GM12875 (cell line): ENCODE measurements at regions not wholly inside any gene's neighbourhood (a gene's known extent, or its start where the extent isn't known, plus 50 kb on each side); places are given as distances from the start of the nearest gene placed in this dataset.

ENCODE experiments used
- H3K4me3 ChIP-seq: one replicate; pipeline ENCODE4 v1.5.1; 2011; ENCODE audit warnings: low read depth, low read length, control low read depth
- TF ChIP-seq, protein P1 (sequence below): IDR thresholded peaks from 2 replicates; pipeline ENCODE4 v1.5.1; 2011; ENCODE audit warnings: low read depth, mild to moderate bottlenecking, control low read depth, inconsistent platforms, low read length, moderate library complexity, borderline replicate concordance; ENCODE audit not compliant: insufficient read depth

DNA sequence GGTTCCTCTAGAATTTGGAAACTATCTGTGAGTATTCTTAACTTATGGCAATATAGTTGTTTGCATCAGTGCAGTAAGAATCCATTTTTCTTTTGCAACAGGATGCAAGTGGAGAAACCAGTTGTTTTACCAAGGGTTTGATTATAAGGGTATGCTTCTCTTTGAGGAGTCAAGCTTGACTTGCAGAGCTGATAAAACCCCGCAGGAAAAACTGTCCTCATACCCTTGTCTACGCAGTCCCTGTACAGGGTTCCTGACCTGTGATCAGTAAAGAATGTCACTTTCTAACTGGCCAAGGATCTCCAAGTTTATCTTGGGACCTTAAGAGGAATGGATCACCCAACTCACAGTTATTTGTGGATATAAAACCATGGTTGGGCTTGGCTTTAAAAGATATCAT lies 161.1 kb upstream of the OLIG3 start:
- H3K4me3 ChIP-seq, result no peak overlapping the region
- TF ChIP-seq, protein P1, sequence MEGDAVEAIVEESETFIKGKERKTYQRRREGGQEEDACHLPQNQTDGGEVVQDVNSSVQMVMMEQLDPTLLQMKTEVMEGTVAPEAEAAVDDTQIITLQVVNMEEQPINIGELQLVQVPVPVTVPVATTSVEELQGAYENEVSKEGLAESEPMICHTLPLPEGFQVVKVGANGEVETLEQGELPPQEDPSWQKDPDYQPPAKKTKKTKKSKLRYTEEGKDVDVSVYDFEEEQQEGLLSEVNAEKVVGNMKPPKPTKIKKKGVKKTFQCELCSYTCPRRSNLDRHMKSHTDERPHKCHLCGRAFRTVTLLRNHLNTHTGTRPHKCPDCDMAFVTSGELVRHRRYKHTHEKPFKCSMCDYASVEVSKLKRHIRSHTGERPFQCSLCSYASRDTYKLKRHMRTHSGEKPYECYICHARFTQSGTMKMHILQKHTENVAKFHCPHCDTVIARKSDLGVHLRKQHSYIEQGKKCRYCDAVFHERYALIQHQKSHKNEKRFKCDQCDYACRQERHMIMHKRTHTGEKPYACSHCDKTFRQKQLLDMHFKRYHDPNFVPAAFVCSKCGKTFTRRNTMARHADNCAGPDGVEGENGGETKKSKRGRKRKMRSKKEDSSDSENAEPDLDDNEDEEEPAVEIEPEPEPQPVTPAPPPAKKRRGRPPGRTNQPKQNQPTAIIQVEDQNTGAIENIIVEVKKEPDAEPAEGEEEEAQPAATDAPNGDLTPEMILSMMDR, result no peak

DNA sequence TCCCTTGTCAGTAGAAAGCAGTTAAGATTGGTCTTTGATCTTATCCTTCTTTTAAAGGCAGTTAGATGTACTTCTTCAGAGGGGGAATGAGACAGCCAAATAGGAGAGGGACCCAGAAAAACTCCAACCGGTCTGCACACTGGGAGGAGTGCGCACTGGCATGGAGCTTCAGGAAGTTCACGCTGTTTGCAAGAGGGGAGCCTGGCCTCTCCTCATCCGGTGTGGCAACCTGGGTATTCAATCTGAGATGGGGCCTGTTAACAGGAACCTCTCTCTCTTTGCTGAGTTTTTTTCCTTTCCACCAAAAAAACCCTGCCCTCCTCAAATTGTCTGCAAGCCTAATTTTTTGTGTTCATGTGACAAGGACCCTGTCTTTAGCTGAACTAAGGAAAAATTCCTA lies 162.5 kb upstream of the OLIG3 start:
- H3K4me3 ChIP-seq, result no peak overlapping the region

DNA sequence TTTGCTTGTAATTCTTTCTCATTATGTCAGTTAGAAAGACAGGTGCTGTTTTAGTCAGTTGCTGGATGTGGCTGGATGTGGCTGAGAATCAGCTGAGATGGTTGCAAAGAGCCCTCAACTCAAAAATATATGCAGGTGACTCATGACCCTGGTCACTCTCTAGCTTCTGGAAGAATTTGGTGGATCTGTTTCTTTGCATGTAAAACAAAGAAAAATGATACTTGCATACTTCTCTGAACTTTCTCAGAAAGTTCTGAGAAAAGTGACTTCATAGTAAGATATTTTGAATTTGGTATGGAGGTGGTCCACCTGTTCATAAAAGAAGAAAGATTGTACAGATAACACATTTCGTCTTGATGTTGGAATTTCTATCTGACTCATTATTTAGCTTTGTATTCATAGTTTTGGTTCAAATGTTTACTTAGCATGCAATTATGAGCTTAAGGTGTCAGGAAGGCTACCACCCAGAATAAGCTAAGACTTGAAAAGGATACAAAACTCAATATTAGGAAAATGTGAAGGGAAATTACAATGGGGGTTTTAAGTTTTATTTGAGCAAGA lies 163.2 kb upstream of the OLIG3 start:
- TF ChIP-seq, protein P1, result no peak
- H3K4me3 ChIP-seq, result no peak overlapping the region

More for the DNA sequence above, 162.5 kb upstream of the OLIG3 start:
- TF ChIP-seq, protein P1, result no peak

DNA sequence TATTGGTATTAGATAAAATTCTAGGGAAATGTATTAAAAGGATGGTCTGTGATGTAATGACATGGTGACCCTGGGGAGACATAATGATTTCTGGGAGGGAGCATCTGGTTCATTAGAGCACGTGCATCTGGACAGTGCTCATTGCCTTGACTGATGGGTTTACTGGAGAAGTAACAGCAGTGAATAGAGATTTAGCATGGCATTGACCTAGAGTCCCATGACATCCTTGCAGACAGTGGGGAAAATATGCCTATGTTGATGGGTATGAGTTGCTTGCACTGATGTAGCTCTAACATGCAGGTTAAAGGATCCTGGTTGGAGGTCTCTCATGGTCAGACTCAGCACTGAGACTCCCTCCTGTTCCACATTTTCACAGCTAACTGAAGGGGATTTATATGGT lies 164.1 kb upstream of the OLIG3 start:
- TF ChIP-seq, protein P1, result no peak
- no peak overlapping the region for H3K4me3 ChIP-seq

DNA sequence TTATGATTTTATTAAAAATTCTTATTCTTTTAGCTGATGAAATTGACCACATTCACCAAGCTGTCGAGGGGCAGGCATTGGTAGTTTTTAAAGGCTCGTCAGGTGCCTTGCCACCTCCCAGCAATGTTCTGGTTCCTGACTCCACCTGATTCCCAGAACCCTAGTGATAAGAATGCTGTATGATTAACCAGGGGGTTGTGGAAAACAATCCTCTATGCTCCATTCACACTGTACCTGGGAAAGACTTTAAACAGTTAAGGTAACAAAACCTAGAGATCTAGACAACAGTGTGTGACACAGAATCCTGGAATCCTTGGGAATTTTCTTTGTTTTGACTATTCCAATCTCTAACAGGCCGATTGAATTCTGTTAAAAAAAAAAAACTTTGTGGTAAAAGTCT lies 165.7 kb upstream of the OLIG3 start:
- TF ChIP-seq, protein P1, result no peak
- no peak overlapping the region for H3K4me3 ChIP-seq

DNA sequence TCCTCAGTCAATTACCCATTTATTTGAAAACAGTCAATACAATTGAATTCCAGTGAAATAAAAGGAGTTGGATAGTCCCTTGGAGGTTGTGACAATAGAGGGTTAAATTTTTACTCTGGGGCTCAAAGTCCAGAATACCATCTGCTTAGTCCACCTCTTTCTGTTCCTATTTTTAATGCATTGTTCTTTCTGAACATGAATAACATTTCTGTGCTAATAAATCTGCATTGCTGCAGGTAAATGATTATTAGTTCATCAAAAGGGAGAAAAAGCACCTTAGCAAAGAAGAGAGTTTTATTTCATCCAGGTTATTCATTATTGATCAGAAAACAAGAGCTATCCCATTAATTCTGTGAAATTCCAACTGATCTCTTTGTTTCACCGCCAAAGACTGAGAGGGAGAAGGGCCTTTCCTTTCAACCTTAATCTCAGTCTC lies 166.1 kb upstream of the OLIG3 start:
- H3K4me3 ChIP-seq, result no peak overlapping the region
- TF ChIP-seq, protein P1, result no peak

DNA sequence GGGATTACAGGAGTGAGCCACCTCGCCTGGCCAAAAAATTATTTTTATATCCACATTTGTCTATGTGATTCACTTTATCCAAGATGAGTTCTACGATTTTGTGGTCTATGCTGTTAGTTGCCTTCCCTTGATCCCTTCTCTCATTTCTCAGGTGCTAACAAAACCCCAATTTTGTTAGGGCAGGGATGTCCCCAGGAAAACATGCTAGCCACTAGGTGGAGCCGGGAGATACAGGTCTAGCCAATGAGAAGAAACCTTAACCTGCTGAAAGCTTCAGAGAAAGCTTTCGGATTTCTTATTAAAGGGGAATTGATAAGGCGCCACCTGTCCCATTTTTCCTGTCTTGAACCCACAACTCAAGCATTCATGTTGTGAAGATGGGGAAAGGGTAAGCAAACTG lies 167.4 kb upstream of the OLIG3 start:
- H3K4me3 ChIP-seq, result no peak overlapping the region
- TF ChIP-seq, protein P1, result peak; percentile 49; the same call in 1 of the 2 replicates
